ENCODE measurements at regions not wholly inside any gene's neighbourhood (a gene's known extent, or its start where the extent isn't known, plus 50 kb on each side); places are given as distances from the start of the nearest gene placed in this dataset.

DNA sequence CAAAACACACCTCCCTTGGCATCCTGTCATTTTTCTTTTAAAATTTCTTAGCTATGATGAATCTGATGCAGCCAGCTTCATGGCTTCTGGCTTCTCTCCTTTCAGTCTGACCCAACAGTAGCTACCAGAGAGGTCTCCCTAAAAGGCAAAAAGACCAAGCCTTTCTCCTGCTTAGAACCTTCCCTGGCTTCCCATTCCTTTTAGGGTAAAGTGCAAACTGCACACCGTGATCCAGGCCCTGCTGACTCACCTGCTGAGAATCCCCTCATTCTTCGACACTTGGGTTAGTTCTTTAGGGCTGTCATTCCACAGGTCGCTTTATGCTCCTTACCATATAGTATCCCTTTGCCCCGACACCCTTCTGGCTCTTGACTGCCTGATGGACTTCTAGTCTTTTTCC is 362.4 kb downstream of the MIAT start:
- TF ChIP-seq EZH2phosphoT487 (IDR thresholded peaks at IDR 0.05; ENCODE audit: low read length) (no peak), EZH2 (optimal IDR thresholded peaks at IDR 0.05; ENCODE audit: low read depth, low read length) (no peak)
- TF ChIP-seq, protein P1, sequence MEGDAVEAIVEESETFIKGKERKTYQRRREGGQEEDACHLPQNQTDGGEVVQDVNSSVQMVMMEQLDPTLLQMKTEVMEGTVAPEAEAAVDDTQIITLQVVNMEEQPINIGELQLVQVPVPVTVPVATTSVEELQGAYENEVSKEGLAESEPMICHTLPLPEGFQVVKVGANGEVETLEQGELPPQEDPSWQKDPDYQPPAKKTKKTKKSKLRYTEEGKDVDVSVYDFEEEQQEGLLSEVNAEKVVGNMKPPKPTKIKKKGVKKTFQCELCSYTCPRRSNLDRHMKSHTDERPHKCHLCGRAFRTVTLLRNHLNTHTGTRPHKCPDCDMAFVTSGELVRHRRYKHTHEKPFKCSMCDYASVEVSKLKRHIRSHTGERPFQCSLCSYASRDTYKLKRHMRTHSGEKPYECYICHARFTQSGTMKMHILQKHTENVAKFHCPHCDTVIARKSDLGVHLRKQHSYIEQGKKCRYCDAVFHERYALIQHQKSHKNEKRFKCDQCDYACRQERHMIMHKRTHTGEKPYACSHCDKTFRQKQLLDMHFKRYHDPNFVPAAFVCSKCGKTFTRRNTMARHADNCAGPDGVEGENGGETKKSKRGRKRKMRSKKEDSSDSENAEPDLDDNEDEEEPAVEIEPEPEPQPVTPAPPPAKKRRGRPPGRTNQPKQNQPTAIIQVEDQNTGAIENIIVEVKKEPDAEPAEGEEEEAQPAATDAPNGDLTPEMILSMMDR (IDR thresholded peaks at IDR 0.05; ENCODE audit: low read length), result no peak
- Histone ChIP-seq H3K36me3 (replicated peaks; ENCODE audit: insufficient read depth, low read length) (no peaks in the 10 kb centered on the region), H3K4me3 (ENCODE audit: low read length) (no peak overlapping the region), H4K20me1 (ENCODE audit: insufficient read depth, low read length) (no peaks in the 10 kb centered on the region), H2AFZ (ENCODE audit: low read length) (no peak overlapping the region), H3K9ac (ENCODE audit: low read length) (no peak overlapping the region), H3K27ac (ENCODE audit: low read length) (no peak overlapping the region), H3K9me2 (replicated peaks; ENCODE audit: insufficient read depth, low read length) (no peaks in the 10 kb centered on the region), H3K4me1 (ENCODE audit: low read length) (no peaks in the 10 kb centered on the region), H3F3A (ENCODE audit: insufficient read depth, low read length) (no peaks in the 10 kb centered on the region), H3K27me3 (replicated peaks; ENCODE audit: insufficient read depth, low read length) (peaks cover 76% of the 10 kb centered on the region), H3K4me2 (ENCODE audit: low read depth, low read length) (no peak overlapping the region), H3K9me3 (replicated peaks; ENCODE audit: insufficient read depth, low read length) (no peaks in the 10 kb centered on the region), H3K79me2 (ENCODE audit: low read length) (no peaks in the 10 kb centered on the region)
- DNase-seq, result no peak

DNA sequence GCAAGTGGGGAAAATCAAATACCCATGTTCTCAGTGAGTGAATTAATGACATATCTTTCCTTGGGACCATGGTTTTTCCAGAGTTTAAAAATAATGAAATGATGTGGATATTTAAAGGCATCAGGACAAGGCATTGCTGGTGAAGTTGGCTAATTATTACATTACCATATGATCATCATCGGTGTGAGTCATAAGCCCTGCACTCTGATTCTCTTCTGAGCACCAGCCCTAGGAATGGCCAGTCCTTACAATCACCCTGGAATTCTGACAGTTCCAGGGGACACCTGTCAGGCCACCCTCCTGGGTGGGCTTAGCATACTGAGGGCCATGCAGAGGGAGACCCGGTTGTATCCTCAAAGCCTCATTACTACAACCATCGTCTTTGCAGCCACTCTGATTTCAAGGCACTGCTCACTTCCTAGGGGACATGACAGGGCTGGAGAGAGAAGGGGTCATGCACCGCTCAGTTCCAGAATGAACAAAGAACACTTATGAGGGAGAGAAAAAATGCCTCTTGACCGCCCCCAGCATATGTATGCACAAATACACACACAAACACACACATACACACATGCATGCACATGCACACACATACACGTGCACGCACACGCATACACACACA is 365.0 kb downstream of the MIAT start:
- TF ChIP-seq, protein P1 (IDR thresholded peaks at IDR 0.05; ENCODE audit: low read length), result no peak
- TF ChIP-seq EZH2 (optimal IDR thresholded peaks at IDR 0.05; ENCODE audit: low read depth, low read length) (no peak), EZH2phosphoT487 (IDR thresholded peaks at IDR 0.05; ENCODE audit: low read length) (no peak)
- Histone ChIP-seq H3K27ac (ENCODE audit: low read length) (no peak overlapping the region), H4K20me1 (ENCODE audit: insufficient read depth, low read length) (no peaks in the 10 kb centered on the region), H3K4me1 (ENCODE audit: low read length) (no peaks in the 10 kb centered on the region), H3K9me2 (replicated peaks; ENCODE audit: insufficient read depth, low read length) (no peaks in the 10 kb centered on the region), H3F3A (ENCODE audit: insufficient read depth, low read length) (no peaks in the 10 kb centered on the region), H3K4me3 (ENCODE audit: low read length) (no peak overlapping the region), H3K79me2 (ENCODE audit: low read length) (no peaks in the 10 kb centered on the region), H2AFZ (ENCODE audit: low read length) (no peak overlapping the region), H3K9me3 (replicated peaks; ENCODE audit: insufficient read depth, low read length) (no peaks in the 10 kb centered on the region), H3K9ac (ENCODE audit: low read length) (no peak overlapping the region), H3K4me2 (ENCODE audit: low read depth, low read length) (no peak overlapping the region), H3K36me3 (replicated peaks; ENCODE audit: insufficient read depth, low read length) (no peaks in the 10 kb centered on the region), H3K27me3 (replicated peaks; ENCODE audit: insufficient read depth, low read length) (peaks cover 62% of the 10 kb centered on the region)
- DNase-seq, result no peak

DNA sequence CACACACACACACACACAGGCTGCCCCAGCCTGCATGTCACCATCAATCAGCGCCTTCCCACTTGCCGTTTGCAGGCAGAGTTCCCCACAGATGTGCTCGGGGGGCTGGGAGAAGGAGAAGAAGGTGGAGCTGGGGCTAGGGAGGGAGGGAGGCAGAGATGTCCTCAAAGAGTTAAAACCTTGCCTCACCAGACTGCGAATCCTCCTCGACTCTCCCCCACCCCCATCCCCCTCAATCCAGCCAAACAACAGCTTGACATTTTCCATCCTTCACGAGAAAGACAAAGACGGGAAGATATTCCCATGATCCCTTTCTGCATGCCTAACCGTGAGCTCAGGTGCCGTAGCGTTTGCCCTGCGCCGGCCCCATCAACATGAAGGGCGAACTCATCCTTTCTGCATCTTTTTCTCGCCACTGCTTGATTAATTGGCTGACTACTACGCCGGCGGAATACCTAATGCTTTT is 365.5 kb downstream of the MIAT start:
- H3K9ac ChIP-seq (ENCODE audit: low read length), result no peak overlapping the region
- no peak overlapping the region for H3K27ac ChIP-seq (ENCODE audit: low read length)
- no peaks in the 10 kb centered on the region for H3K79me2 ChIP-seq (ENCODE audit: low read length)
- no peak overlapping the region for H3K4me2 ChIP-seq (ENCODE audit: low read depth, low read length)
- no peak for DNase-seq
- H2AFZ ChIP-seq (ENCODE audit: low read length), result no peak overlapping the region
- H3K4me1 ChIP-seq (ENCODE audit: low read length), result no peaks in the 10 kb centered on the region
- no peaks in the 10 kb centered on the region for H4K20me1 ChIP-seq (ENCODE audit: insufficient read depth, low read length)
- no peak overlapping the region for H3K4me3 ChIP-seq (ENCODE audit: low read length)
- no peaks in the 10 kb centered on the region for H3K36me3 ChIP-seq (replicated peaks; ENCODE audit: insufficient read depth, low read length)
- TF ChIP-seq, protein P1 (IDR thresholded peaks at IDR 0.05; ENCODE audit: low read length), result no peak
- TF ChIP-seq EZH2phosphoT487 (IDR thresholded peaks at IDR 0.05; ENCODE audit: low read length) (no peak), EZH2 (optimal IDR thresholded peaks at IDR 0.05; ENCODE audit: low read depth, low read length) (no peak)
- no peaks in the 10 kb centered on the region for H3K9me2 ChIP-seq (replicated peaks; ENCODE audit: insufficient read depth, low read length)
- no peaks in the 10 kb centered on the region for H3F3A ChIP-seq (ENCODE audit: insufficient read depth, low read length)
- H3K27me3 ChIP-seq (replicated peaks; ENCODE audit: insufficient read depth, low read length), result peaks cover 59% of the 10 kb centered on the region
- no peaks in the 10 kb centered on the region for H3K9me3 ChIP-seq (replicated peaks; ENCODE audit: insufficient read depth, low read length)

All from MM.1S (cell line).